HG02970 (cell line): ENCODE measurements at regions not wholly inside any gene's neighbourhood (a gene's known extent, or its start where the extent isn't known, plus 50 kb on each side); places are given as distances from the start of the nearest gene placed in this dataset.

ENCODE experiments used
- ATAC-seq: cut with Tn5 transposase; IDR thresholded peaks from one replicate; pipeline ENCODE4 v1.9.1; 2021; ENCODE audit warnings: mild to moderate bottlenecking, moderate library complexity, moderate number of reproducible peaks; ENCODE audit not compliant: unreplicated experiment, low FRiP score

DNA sequence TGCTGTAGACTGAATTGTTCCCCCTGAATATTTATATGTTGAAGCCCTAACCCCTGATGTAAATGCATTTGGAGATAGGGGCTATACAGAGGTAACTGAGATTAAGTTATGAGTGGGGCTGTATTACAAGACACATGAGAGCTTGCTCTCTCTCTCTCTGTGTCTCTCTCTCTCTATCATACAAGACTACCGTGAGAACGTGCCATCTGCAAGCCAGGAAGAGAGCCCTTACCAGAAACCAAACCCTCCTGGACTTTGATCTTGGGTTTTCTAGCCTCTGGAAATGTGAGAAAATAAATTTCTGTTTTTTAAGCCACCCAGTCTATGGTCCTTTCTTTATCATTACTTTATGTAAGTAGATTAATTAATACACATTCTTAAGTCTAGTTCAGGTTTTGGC lies 249.3 kb upstream of the MAN1A1 start:
- no peak for ATAC-seq

DNA sequence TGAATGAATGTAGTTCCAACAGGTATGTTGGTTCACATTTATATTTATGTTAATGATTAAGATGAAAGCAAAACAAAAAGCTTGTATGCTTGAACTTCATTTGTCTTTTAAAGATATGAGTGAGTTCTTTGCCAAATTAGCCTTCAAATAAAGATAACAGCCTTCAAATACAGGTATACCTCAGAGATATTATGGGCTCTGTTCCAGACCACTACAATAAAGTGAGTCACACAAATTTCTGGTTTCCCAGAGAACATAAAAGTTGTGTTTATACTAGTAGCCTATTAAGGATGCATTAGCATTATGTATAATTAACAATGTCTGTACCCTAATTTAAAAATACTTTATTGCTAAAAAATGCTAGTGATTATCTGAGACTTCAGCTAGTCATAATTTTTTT lies 245.3 kb upstream of the MAN1A1 start:
- no peak for ATAC-seq

DNA sequence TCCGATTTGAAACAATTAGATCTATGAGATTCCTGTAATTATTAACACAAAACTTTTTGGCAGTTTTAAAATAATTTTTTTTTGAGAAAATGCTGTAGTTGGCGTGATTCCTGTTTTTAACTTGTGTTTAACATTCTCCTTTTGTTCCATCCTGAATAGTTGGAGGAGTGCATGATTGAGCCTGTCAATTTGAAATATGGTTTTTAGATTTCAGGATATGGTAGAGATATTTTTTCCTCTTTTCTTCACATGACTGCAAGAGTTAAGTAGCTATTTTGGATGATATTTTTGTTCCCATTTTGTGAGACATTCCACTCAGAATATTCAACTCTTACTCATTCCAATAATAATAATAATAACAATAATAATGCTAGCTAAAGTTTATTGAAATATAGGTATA lies 241.7 kb upstream of the MAN1A1 start:
- no peak for ATAC-seq

DNA sequence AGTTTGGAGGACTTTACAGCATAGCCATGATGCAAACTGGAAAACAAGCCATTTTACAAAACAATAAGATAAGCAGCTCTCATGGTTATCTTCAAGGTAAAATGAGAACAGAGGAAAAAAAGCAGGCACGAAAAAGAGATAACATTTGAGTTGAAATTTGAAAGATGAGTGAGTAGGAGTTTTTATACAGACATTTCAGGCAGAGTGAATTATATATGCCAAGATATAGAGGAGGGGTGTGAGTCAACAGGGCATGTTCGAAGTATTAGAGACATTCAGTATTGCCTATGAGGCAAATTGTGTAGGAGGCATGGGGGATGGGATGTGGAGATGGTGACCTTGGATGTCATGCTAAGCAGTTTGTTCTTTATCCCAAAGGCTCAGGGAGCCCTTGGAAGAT lies 240.5 kb upstream of the MAN1A1 start:
- ATAC-seq, result no peak

DNA sequence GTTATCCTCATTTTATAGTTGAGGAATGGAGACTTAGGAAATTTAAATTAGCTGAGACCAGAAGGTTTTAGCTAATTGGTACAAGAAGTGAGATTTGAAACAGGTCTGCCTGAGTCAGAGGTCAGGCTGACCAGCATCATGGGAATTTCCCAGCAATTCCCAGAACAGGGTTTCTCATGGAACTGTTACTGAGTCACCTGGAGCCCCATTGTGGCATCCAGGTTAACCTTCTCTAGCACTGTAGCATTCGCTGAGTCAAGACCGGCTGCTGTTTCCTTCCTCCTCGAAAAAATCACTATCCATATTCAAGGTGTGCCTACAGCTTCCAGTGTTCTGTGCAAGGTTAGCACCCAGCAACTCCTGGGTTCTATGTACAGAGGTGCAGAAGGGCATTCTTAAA lies 238.0 kb upstream of the MAN1A1 start:
- no peak for ATAC-seq

DNA sequence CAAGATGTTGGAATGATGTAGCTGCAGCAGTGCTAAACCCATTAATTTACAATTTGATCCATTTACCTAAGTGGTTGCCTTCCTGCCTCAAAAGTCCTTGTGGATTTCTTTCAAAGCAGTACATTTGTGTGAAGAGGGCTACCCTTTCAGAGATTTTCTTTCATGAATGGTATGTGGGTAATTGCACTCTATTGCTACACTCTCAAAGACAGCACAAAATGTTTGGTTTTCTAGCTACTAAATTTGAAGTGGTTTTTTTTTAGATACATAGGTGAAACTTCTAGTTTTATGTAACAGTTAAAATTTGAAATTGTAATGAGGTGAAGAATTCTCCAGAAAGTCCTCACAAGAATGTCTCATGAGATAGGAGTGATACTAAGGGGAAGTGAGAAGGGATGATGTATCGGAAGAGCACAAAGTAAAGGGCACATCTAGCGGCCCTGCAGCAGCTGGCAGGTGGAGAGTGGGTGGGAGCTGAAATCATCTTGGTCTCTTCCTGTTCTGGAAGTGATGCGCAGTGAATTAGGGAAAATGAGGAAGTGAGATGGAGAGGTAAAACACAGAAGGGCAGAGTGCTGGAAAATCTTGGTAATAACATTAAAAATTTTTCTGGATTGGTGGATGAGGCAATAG lies 236.8 kb upstream of the MAN1A1 start:
- no peak for ATAC-seq

DNA sequence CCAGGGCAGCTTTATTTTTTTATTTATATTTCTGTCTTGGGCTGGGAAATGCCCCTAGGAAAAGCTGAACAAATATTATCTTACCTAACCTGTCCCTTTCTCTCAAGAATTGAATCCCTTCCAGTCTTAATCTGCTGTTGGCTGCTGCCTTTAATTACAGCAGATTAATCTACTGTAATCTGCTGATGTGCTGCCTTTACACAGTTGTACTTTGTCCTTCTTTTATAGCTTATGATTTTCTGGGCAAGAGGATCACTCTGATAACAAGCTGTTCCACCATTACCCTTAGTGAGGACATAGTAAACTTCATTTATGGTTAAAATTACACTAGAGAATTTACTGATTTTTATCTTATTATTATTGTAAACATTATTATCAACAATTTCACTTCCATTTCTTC lies 234.5 kb upstream of the MAN1A1 start:
- no peak for ATAC-seq

DNA sequence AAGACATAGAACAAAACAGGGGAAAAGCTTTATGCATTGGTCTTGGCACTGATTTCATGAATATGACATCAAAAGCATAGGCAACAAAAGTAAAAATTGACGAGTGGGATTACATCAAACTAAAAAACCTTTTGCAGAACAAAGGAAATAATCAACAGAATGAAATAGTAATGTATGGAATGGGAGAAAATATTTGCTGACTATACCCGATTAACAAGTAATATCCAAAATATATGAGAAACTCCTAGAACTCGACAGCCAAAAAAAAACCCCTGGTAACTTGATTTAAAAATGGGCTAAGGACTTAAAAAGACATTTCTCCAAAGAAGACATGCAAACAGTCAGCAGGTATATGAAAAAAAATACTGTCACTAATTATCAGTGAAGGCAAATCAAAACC lies 231.7 kb upstream of the MAN1A1 start:
- no peak for ATAC-seq

DNA sequence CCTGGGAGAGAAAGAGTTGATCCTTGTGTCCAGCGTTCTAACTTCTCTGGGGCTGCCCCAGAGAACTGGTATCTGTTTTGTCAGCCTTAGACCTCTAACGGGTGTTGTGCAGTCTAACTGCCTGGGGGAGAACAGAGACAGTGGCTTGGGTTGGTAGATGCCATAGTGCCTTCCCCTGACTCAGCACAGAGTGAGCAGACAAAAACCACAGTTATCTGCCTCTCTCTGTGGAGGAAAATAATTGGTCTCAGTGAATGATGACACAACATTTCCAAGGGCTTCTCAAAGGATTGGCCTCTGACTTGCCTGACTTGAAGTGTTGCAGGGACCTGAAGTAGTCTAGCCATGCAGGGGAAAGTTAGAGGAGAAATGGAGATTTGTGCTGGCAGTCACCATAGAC lies 226.2 kb upstream of the MAN1A1 start:
- ATAC-seq, result no peak

DNA sequence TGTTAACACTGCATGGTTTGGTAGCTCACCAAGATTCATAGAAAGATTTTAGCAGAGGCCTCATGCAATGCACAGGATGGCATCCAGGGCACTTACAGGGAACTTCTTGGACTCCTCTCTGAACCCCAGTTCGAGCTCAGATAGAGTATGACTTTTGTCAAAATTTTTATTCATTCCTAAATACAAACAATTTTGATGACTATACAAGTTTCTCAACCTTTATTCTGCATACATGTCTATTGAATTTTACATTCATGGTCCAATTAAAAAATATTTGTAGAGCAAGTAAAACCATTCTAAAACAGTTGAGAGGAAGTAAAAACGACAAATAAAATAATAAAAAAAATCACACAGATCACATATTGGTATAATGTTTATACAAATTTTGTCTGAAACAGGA lies 219.0 kb upstream of the MAN1A1 start:
- ATAC-seq, result no peak

DNA sequence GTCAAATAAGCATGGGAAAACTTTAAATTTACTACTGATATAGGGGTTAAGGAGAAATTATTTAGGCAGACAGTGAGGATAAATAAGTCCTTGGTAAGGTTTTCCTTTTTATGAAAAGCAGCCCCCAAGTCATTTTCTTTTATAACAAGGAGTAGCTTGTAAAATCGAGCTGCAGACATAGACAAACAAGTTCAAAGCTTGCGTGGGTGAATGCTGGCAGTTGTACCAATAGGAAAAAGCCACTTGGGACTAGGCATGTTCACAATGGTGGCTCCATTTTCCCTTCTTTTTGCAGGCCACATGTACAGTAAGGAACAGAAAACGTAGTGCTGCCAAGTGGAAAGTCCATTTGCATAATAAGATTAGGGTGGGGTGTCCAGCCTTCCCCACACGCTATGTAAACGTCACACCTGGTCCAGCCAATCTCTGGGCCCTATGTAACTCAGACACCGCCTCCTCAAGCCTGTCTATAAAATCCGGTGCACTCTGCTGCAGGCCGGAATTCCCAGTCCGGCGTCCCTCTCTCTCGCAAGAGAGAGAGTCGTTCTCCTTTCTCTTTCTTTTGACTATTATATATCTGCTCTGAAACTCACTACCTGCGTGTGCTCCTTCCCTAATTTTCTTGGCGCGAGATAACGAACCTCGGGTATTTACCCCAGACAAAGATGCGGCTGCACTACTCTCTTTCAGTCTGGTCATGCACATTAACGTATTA lies 217.1 kb upstream of the MAN1A1 start:
- no peak for ATAC-seq

DNA sequence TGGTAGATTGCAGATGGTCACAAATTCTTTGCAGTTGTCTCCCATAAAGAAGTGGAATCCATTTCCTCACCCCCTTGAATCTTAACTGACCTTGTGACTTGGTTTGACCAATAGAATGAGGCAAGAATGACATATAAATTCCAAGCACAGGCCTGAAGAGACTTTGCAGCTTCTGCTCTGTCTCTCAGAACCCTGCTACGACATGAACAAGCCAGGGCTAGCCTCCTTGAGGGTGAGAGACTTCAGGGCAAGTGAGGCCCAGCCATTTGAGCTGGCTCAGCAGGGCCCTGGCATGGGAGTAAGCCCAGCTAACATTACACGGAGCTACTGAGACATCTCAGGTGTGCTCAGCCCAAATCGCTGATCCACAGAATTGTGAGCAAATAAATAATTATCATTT lies 216.3 kb upstream of the MAN1A1 start:
- no peak for ATAC-seq

DNA sequence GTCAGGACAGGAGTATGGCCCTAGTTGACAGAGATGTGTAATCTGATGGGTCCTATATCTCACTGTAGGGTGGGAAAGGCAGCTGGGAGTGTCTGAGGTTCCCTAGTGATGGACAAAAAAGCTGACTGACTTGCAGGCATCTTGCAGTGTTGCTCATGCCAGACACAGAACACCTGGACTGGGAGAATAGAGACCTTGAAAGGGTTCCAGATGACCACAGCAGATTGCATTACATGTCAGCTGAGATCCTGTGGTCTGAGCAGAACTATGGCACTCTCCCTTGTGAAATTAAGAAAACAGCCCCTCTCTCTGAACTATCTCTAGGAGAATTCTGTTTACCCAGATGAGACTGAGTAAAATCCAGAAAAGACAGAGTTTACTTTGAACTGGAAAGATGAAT lies 212.6 kb upstream of the MAN1A1 start:
- ATAC-seq, result no peak

DNA sequence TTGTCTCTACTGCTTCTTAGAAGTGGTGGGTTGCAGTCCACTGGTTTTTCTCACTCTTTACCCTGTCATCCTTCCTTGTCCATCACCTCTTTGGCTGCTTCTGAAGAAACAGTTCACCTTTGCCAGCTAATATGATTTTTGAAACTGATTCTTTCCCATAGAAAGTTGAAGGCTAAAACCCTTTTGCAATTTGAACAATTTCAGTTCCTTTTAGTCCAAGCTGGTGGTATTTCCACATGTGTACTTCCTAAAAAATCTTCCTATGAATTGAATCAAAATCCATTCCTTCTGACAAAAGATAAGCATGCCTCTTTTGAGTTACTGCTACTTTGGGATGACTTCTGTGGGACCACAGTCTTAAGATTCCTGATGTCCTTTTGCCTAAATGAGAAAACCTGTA lies 210.0 kb upstream of the MAN1A1 start:
- ATAC-seq, result no peak

DNA sequence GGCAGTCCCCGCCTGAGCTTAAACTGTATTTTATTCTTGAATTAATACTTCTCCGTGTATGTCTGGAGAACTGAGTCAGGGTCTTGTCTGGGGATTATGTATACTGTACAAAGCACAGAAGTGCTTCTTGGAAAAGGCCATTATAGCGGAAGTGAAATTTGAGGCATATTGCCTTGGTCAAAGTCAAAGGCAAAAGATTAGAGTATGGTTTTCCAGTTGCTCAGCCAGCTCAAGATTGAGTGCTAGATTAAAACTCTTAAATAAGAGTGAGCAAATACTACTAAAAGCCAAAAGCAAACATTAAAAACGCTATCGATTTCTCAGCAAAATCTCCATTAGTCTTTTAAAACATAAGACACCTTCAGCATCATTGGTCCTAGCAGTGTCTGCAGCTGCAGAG lies 207.7 kb upstream of the MAN1A1 start:
- ATAC-seq, result no peak

DNA sequence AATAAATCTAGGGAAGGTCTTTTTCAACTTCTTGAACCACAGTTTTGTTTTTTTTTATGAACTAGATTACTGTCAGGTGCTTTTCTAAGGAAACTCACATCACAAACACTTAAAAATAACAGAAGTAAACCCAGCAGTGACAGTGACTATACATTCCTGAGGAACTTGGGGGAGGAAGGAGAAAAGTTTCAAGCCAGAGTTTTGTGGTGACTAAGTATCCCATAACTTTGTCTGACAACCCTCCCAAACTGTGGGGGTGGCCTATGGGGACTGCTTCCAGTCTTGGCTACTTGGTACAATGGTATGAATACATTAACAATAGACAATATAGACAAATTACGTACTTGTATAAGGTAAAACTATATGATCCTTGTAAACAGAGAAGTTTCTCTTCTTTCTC lies 202.5 kb upstream of the MAN1A1 start:
- no peak for ATAC-seq

DNA sequence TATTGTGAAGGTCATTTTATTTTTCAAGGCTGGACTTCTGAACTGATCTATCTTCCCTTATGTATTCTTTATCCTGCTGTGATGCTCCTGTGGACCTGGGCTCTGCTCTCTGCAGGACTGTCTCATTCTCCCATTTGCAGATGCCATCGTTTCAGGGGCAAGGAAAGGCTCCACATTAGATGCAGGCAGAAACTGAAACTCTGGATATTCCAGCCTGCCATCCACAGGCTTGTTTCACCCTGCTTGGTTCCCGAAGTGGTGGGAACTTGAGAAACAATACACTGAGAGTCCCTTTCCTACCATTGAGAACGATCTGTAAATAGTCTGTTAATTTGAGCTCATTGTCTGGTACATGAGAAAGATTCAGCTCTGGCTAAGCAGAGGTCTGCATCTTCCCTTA lies 197.5 kb upstream of the MAN1A1 start:
- ATAC-seq, result no peak

DNA sequence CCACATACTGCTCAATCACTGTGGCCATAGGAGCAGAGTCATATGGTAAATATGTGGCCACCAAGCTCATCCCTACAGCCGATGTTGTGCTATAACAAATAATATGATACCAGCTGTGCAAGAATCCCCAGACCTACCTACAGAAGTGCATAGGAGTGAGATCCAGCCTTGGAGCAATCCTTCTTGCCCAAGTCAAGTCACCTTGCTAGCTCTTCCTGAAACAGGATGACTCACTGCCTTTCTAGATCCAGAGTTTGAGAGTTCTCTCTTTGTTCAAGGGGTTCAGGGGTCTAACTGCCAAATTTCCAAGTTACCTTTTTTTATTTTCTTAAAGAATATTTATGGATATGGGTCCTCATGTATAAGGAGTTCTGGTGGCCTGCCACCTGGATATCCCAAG lies 195.7 kb upstream of the MAN1A1 start:
- ATAC-seq, result no peak

DNA sequence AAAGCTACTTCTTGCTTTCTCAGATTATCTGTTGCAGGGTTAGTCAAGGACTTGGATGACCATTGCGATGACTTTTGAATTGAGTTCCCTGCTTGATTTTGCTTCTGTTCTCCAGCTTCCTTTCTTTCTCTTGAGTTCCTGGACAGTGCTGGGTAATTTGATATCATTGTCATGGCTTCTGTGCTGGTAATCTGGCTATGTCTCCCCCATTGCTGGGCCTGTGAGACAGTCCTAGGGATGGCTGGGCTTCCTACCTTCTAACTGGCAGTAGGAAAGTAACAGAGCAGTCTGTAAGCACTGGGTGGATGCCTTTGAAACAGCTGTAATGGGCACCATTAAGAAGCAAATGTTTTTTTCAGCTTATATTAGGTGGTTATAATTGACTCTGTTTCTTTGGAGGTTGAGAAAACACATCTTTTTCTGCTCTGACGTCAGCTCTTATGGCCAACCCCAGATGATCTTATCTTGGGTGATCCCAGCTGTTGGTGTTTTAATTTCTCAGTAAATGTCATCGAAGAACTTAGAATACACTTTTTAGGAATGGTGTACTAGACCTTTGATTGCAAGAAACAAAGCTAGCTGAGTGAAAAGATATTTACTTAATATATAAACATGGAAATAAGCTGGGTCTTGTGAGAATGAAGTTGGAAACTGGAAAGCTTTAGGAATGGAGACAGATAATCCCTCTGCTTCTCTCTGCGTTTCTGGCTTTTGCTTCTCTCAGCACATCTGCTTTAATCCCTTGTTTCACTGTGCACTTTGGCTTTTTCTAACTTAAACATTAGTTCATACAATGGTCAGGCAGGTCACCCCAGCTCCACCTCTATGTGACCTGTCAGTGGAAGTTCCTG lies 195.0 kb upstream of the MAN1A1 start:
- ATAC-seq, result no peak

DNA sequence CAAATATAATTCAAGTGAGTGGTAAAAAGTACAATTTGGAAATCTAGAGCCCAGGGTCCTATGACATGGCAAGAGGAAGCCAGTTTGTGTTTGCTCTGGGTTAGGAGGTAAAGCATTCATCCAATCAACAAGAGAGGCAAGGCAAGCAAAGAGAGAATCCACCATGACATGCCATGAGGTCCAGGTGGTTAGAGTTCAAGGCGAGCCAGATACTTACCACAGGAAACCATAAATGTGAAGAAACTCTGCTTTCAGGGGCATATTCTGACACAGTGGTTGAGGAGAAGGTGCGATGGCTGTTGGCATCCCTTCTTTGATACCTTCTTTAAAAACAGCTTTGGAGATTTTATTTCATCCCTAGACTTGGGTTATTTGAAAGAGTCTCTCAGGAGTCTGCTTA lies 193.8 kb upstream of the MAN1A1 start:
- ATAC-seq, result no peak

DNA sequence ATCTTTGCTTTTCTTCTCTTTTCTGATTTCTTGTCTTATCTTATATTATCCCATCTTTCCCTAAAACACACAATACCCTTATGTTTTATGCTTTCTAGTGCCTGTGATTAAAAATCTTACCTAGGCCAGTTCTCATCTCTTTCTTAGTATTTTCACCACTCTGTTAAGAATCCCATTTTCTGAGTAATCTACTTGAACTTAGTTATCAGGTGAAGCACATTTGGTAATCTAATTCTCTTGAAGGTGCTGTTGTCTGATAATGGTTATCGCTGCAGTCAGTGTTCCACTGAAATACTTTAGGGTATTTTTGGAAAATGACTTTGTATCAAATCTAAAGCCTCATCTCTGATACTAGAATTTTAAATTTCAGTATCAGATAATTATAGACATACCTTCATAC lies 192.5 kb upstream of the MAN1A1 start:
- no peak for ATAC-seq
